BE2C (cell line): ENCODE measurements at regions not wholly inside any gene's neighbourhood (a gene's known extent, or its start where the extent isn't known, plus 50 kb on each side); places are given as distances from the start of the nearest gene placed in this dataset.

Source experiments
- DNase-seq: peaks from one replicate; pipeline ENCODE4 v3.0.0-alpha.2; 2020
- H3K27me3 ChIP-seq: fragments of 250-450 bp; sonication (Bioruptor Pico); 2 replicates; pipeline ENCODE4 v1.5.1; 2020; ENCODE audit warnings: mild to moderate bottlenecking
- H3K36me3 ChIP-seq: fragments of 250-450 bp; sonication (Bioruptor Pico); 2 replicates; pipeline ENCODE4 v1.5.1; 2020; ENCODE audit warnings: mild to moderate bottlenecking
- H3K4me1 ChIP-seq: fragments of 250-450 bp; sonication (Bioruptor Pico); 2 replicates; pipeline ENCODE4 v1.5.1; 2020
- H3K4me3 ChIP-seq: 2 replicates; pipeline ENCODE4 v1.5.1; 2011; ENCODE audit warnings: low read depth, low read length
- H3K9me3 ChIP-seq: fragments of 250-450 bp; sonication (Bioruptor Pico); 2 replicates; pipeline ENCODE4 v1.5.1; 2020
- CTCF ChIP-seq: IDR thresholded peaks from 2 replicates; pipeline ENCODE4 v1.5.1; 2012; ENCODE audit warnings: mild to moderate bottlenecking, low read depth, low read length

- TF ChIP-seq CTCF = no peak
- H3K36me3 ChIP-seq = no peaks in the 10 kb centered on the region
- peaks cover 42% of the 10 kb centered on the region for H3K4me1 ChIP-seq
- H3K27me3 ChIP-seq = no peaks in the 10 kb centered on the region
- no peaks in the 10 kb centered on the region for H3K9me3 ChIP-seq
- no peak overlapping the region for H3K4me3 ChIP-seq
- no peak for DNase-seq
Observed at GRCh38 chr7:20510573-20510900, 104.9 kb upstream of the ABCB5 start.

GRCh38 chr7:20513341-20513740 is 102.1 kb upstream of the ABCB5 start:
- H3K4me1 ChIP-seq = peaks cover 42% of the 10 kb centered on the region

GRCh38 chr7:20513897-20514296 is 101.6 kb upstream of the ABCB5 start:
- H3K4me1 ChIP-seq = peaks cover 42% of the 10 kb centered on the region
- no peak overlapping the region for H3K4me3 ChIP-seq
- no peak for DNase-seq
- no peaks in the 10 kb centered on the region for H3K27me3 ChIP-seq
- H3K9me3 ChIP-seq = no peaks in the 10 kb centered on the region
- no peaks in the 10 kb centered on the region for H3K36me3 ChIP-seq
- no peak for TF ChIP-seq CTCF

More at GRCh38 chr7:20513341-20513740, 102.1 kb upstream of the ABCB5 start:
- DNase-seq = no peak
- no peak overlapping the region for H3K4me3 ChIP-seq
- H3K27me3 ChIP-seq = no peaks in the 10 kb centered on the region
- no peaks in the 10 kb centered on the region for H3K9me3 ChIP-seq
- TF ChIP-seq CTCF = no peak
- H3K36me3 ChIP-seq = no peaks in the 10 kb centered on the region

- H3K9me3 ChIP-seq = no peaks in the 10 kb centered on the region
- H3K36me3 ChIP-seq = no peaks in the 10 kb centered on the region
- H3K4me1 ChIP-seq = peaks cover 41% of the 10 kb centered on the region
- no peak for TF ChIP-seq CTCF
- DNase-seq = peak; percentile 93
- no peak overlapping the region for H3K4me3 ChIP-seq
- no peaks in the 10 kb centered on the region for H3K27me3 ChIP-seq
Observed at GRCh38 chr7:20514364-20514763, 101.1 kb upstream of the ABCB5 start.

GRCh38 chr7:20519645-20520044 is 95.8 kb upstream of the ABCB5 start:
- Histone ChIP-seq H3K36me3 (no peaks in the 10 kb centered on the region), H3K9me3 (no peaks in the 10 kb centered on the region), H3K4me3 (no peak overlapping the region), H3K4me1 (peaks cover 5% of the 10 kb centered on the region), H3K27me3 (no peaks in the 10 kb centered on the region)
- TF ChIP-seq CTCF = no peak
- DNase-seq = no peak

- Histone ChIP-seq H3K27me3 (no peaks in the 10 kb centered on the region), H3K36me3 (no peaks in the 10 kb centered on the region), H3K4me1 (no peaks in the 10 kb centered on the region), H3K9me3 (no peaks in the 10 kb centered on the region), H3K4me3 (no peak overlapping the region)
- TF ChIP-seq CTCF = no peak
- no peak for DNase-seq
Observed at GRCh38 chr7:20520530-20520929, 94.9 kb upstream of the ABCB5 start.
